OCI-LY7 (cell line): ENCODE measurements at regions not wholly inside any gene's neighbourhood (a gene's known extent, or its start where the extent isn't known, plus 50 kb on each side); places are given as distances from the start of the nearest gene placed in this dataset.

ENCODE experiments used
- BruUV-seq: library from RNA; stranded (reverse); fragments of 400-500 nt; replicated peaks from 2 replicates; lab custom pipeline; 2021; lab: Mats Ljungman, UMichigan
- CTCF ChIA-PET: fragments of 300-600 bp; sonication (Branson Sonifier 250); formaldehyde crosslinking; loops from one replicate; lab custom pipeline; 2022; ENCODE audit warnings: antibody characterized with exemption; ENCODE audit not compliant: unreplicated experiment; lab: Charles Lee
- POLR2A ChIA-PET: fragments of 300-600 bp; sonication (Branson Sonifier 250); formaldehyde crosslinking; loops from one replicate; lab custom pipeline; 2022; ENCODE audit warnings: antibody characterized with exemption; lab: Charles Lee
- DNase-seq: peaks from one replicate; pipeline ENCODE4 v3.0.0-alpha.2; 2015; ENCODE audit warnings: low spot score
- H2AFZ ChIP-seq: fragments of 200-600 bp; sonication (generic), shearing (Covaris generic); 2 replicates; pipeline ENCODE4 v1.6.1; 2014; ENCODE audit warnings: mild to moderate bottlenecking, antibody characterized with exemption, low read length, moderate library complexity
- H3K27ac ChIP-seq: fragments of 200-600 bp; sonication (generic); 2 replicates; pipeline ENCODE4 v1.5.1; 2014; ENCODE audit warnings: mixed run types, low read depth, mild to moderate bottlenecking, moderate library complexity, low read length, inconsistent platforms; ENCODE audit not compliant: poor library complexity, severe bottlenecking
- H3K36me3 ChIP-seq: fragments of 200-600 bp; sonication (generic); 2 replicates; pipeline ENCODE4 v1.6.1; 2014; ENCODE audit warnings: mild to moderate bottlenecking, antibody characterized with exemption, low read length, moderate library complexity, mixed read lengths; ENCODE audit not compliant: insufficient read depth
- H3K4me1 ChIP-seq: fragments of 200-600 bp; sonication (generic); 2 replicates; pipeline ENCODE4 v1.5.1; 2014; ENCODE audit warnings: mild to moderate bottlenecking, low read length; ENCODE audit not compliant: insufficient read depth, poor library complexity, severe bottlenecking
- H3K4me2 ChIP-seq: fragments of 200-600 bp; sonication (generic); 2 replicates; pipeline ENCODE4 v1.6.1; 2014; ENCODE audit warnings: mild to moderate bottlenecking, low read length
- H3K4me3 ChIP-seq: fragments of 200-600 bp; sonication (generic); 2 replicates; pipeline ENCODE4 v1.5.1; 2014; ENCODE audit warnings: mild to moderate bottlenecking, low read depth, low read length; ENCODE audit not compliant: poor library complexity, severe bottlenecking
- H3K79me2 ChIP-seq: fragments of 200-600 bp; sonication (generic); 2 replicates; pipeline ENCODE4 v1.6.1; 2016; ENCODE audit warnings: low read depth, mild to moderate bottlenecking, low read length, moderate library complexity, mixed read lengths; ENCODE audit not compliant: insufficient read depth
- H3K9me2 ChIP-seq: fragments of 200-600 bp; sonication (generic); 2 replicates; pipeline ENCODE4 v1.6.1; 2016; ENCODE audit warnings: mild to moderate bottlenecking, low read length, mixed read lengths; ENCODE audit not compliant: insufficient read depth
- H3K9me3 ChIP-seq: fragments of 200-600 bp; sonication (generic); 2 replicates; pipeline ENCODE4 v1.6.1; 2014; ENCODE audit warnings: mild to moderate bottlenecking, mixed run types, low read length, mixed read lengths
- H4K20me1 ChIP-seq: fragments of 200-600 bp; sonication (generic); 2 replicates; pipeline ENCODE4 v1.6.1; 2014; ENCODE audit warnings: mild to moderate bottlenecking, antibody characterized with exemption, low read length, moderate library complexity, mixed read lengths; ENCODE audit not compliant: insufficient read depth
- EZH2phosphoT487 ChIP-seq: fragments of 200-600 bp; sonication (generic); IDR thresholded peaks from 2 replicates; pipeline ENCODE4 v1.6.1; 2018; ENCODE audit warnings: low read depth, borderline replicate concordance, mild to moderate bottlenecking, mixed run types, antibody characterized with exemption, low read length, moderate library complexity, mixed read lengths
- intact Hi-C: fragments of 100-400 bp; cut with micrococcal nuclease; formaldehyde crosslinking; loops from one replicate; pipeline ENCODE4 v1.10.0; 2022; ENCODE audit not compliant: unreplicated experiment
- TF ChIP-seq, protein P1 (sequence below): fragments of 200-600 bp; sonication (generic); conservative IDR thresholded peaks from 2 replicates; pipeline ENCODE4 v1.5.1; 2014; ENCODE audit warnings: mild to moderate bottlenecking, antibody characterized with exemption, low read length, moderate library complexity, mixed read lengths

- Histone ChIP-seq H3K9me3 (no peaks in the 10 kb centered on the region), H4K20me1 (no peaks in the 10 kb centered on the region), H3K27ac (no peak overlapping the region), H3K4me3 (no peak overlapping the region), H3K4me2 (no peak overlapping the region), H3K9me2 (no peaks in the 10 kb centered on the region), H2AFZ (no peak overlapping the region), H3K79me2 (no peaks in the 10 kb centered on the region), H3K4me1 (no peaks in the 10 kb centered on the region), H3K36me3 (no peaks in the 10 kb centered on the region)
- BruUV-seq = no TSS peak
- ChIA-PET CTCF (no interaction called here), POLR2A (interaction anchor here (0.6 kb wide), 1 partner anchor 15 kb away, joined by 3 read pairs; no protein-coding TSS in a partner anchor)
- no peak for TF ChIP-seq EZH2phosphoT487
- TF ChIP-seq, protein P1, sequence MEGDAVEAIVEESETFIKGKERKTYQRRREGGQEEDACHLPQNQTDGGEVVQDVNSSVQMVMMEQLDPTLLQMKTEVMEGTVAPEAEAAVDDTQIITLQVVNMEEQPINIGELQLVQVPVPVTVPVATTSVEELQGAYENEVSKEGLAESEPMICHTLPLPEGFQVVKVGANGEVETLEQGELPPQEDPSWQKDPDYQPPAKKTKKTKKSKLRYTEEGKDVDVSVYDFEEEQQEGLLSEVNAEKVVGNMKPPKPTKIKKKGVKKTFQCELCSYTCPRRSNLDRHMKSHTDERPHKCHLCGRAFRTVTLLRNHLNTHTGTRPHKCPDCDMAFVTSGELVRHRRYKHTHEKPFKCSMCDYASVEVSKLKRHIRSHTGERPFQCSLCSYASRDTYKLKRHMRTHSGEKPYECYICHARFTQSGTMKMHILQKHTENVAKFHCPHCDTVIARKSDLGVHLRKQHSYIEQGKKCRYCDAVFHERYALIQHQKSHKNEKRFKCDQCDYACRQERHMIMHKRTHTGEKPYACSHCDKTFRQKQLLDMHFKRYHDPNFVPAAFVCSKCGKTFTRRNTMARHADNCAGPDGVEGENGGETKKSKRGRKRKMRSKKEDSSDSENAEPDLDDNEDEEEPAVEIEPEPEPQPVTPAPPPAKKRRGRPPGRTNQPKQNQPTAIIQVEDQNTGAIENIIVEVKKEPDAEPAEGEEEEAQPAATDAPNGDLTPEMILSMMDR = no peak
- intact Hi-C loops = no loop called here
- DNase-seq = no peak
Observed at GRCh38 chr20:19099596-19100545, 112.6 kb upstream of the SLC24A3 start.

DNA sequence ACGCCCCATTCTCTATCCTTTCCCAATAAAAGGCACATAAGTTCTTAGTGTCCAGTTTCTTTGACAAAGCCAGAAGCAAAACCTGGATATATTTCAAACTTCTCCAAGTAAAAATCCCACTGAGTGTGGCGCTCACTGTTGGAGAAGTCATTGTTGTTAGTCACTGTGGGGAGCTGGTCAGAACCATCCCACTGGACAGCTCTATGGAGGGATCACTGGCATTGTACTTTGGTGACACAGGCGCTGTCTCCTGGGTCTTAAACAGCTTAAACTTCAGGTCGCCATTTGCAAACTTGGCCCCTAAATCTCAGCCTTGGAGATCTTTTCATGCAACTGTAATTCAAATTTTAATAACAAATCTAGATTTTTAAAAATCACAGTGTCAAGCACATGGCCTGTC, 111.5 kb upstream of the SLC24A3 start:
- Histone ChIP-seq H3K9me3 (no peaks in the 10 kb centered on the region), H4K20me1 (no peaks in the 10 kb centered on the region), H3K4me3 (no peak overlapping the region), H3K36me3 (no peaks in the 10 kb centered on the region), H3K27ac (no peak overlapping the region), H3K79me2 (no peaks in the 10 kb centered on the region), H3K4me2 (no peak overlapping the region), H3K4me1 (no peaks in the 10 kb centered on the region), H3K9me2 (no peaks in the 10 kb centered on the region), H2AFZ (no peak overlapping the region)
- no TSS peak for BruUV-seq
- DNase-seq = no peak
- TF ChIP-seq, protein P1 = no peak
- no peak for TF ChIP-seq EZH2phosphoT487
- ChIA-PET CTCF (no interaction called here), POLR2A (no interaction called here)
- intact Hi-C loops = no loop called here

- Histone ChIP-seq H3K9me2 (no peaks in the 10 kb centered on the region), H3K79me2 (no peaks in the 10 kb centered on the region), H3K9me3 (no peaks in the 10 kb centered on the region), H2AFZ (no peak overlapping the region), H3K27ac (no peak overlapping the region), H3K4me3 (no peak overlapping the region), H3K4me1 (no peaks in the 10 kb centered on the region), H3K36me3 (no peaks in the 10 kb centered on the region), H4K20me1 (no peaks in the 10 kb centered on the region), H3K4me2 (no peak overlapping the region)
- POLR2A ChIA-PET = interaction anchor here (0.9 kb wide), 1 partner anchor 98 kb away, joined by 3 read pairs; no protein-coding TSS in a partner anchor
- TF ChIP-seq, protein P1 = no peak
- no peak for TF ChIP-seq EZH2phosphoT487
- no TSS peak for BruUV-seq
- CTCF ChIA-PET = no interaction called here
- no peak for DNase-seq
- intact Hi-C loops = no loop called here
Observed at GRCh38 chr20:19104186-19104585, 108.3 kb upstream of the SLC24A3 start.
